Rectal smooth muscle tissue (tissue), 1 donor: ENCODE measurements at regions not wholly inside any gene's neighbourhood (a gene's known extent, or its start where the extent isn't known, plus 50 kb on each side); places are given as distances from the start of the nearest gene placed in this dataset.

Source experiments
- H3K27ac ChIP-seq: one replicate; pipeline ENCODE4 v1.7.0; 2013; ENCODE audit warnings: low read depth, low read length, inconsistent platforms
- H3K27me3 ChIP-seq: one replicate; pipeline ENCODE4 v1.7.0; 2013; ENCODE audit warnings: low read length; ENCODE audit not compliant: control insufficient read depth, insufficient read depth
- H3K36me3 ChIP-seq: one replicate; pipeline ENCODE4 v1.7.0; 2013; ENCODE audit warnings: low read length; ENCODE audit not compliant: control insufficient read depth, insufficient read depth
- H3K4me1 ChIP-seq: one replicate; pipeline ENCODE4 v1.7.0; 2013; ENCODE audit warnings: low read length; ENCODE audit not compliant: control insufficient read depth, insufficient read depth
- H3K4me3 ChIP-seq: one replicate; pipeline ENCODE4 v1.7.0; 2013; ENCODE audit warnings: low read length
- H3K9ac ChIP-seq: one replicate; pipeline ENCODE4 v1.7.0; 2013; ENCODE audit warnings: low read length

DNA sequence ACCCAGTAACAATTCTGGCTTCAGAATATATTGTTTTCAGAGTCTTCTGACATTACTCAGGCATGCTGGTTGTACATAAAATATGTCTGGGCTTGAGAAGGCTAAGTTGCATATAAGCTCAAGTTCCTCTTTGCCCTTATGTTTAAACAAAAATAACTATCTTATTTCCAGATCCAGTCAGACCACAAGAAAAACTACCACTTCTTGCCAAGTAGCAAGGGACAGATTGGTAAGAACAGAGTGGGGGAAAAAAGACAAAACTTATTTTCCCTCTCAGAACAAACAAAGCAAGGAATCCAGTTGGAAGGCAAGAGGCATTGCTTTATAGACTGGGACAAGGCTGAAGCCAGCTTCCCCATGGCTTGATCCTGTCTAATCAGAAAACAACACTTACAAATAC is 1036.7 kb upstream of the CELF4 start:
- Histone ChIP-seq H3K4me1 (no peaks in the 10 kb centered on the region), H3K4me3 (no peak overlapping the region), H3K9ac (no peak overlapping the region), H3K36me3 (no peaks in the 10 kb centered on the region), H3K27ac (no peak overlapping the region), H3K27me3 (no peaks in the 10 kb centered on the region)

DNA sequence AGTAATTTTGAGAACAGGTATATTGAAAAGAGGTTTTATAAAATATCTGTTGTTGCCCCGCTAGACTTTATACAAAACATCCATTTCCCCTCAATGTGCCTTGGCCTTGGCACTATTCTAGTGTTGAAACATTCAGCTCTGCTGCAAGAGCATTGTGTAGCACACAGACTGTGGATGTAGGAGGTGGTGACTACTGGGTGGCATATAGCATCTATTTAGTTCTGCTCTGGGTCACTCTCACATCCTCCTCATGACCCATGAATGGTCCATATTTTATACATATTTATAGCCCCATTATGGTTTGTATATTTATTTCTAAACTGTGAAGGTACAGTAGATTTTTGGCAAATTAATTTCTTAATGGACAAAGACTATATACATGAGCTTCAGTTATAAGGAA is 1022.0 kb upstream of the CELF4 start:
- H3K36me3 ChIP-seq = no peaks in the 10 kb centered on the region
- H3K27me3 ChIP-seq = no peaks in the 10 kb centered on the region
- H3K4me1 ChIP-seq = no peaks in the 10 kb centered on the region
- H3K4me3 ChIP-seq = no peak overlapping the region
- H3K9ac ChIP-seq = no peak overlapping the region
- no peak overlapping the region for H3K27ac ChIP-seq

DNA sequence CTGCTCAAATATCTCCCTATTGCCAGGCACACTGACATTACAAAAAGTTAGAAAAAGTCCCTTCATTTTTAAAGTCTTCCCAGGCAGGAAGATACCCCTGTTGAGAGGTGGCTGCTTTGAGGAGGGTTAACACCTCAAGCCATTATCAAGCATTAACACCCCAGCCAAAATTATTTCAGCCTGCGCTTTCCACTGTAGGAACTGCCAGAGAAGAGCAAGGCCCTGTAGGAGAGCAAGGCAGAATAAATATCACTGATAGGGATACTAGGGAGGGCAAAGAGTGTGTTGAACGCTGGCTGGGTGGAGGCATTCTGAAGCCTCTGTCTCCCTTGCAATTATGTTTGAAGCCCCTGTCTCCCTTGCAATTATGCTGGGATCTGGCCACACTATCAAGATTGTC is 1020.7 kb upstream of the CELF4 start:
- H3K4me3 ChIP-seq = no peak overlapping the region
- H3K4me1 ChIP-seq = no peaks in the 10 kb centered on the region
- H3K9ac ChIP-seq = no peak overlapping the region
- no peak overlapping the region for H3K27ac ChIP-seq
- no peaks in the 10 kb centered on the region for H3K36me3 ChIP-seq
- no peaks in the 10 kb centered on the region for H3K27me3 ChIP-seq

DNA sequence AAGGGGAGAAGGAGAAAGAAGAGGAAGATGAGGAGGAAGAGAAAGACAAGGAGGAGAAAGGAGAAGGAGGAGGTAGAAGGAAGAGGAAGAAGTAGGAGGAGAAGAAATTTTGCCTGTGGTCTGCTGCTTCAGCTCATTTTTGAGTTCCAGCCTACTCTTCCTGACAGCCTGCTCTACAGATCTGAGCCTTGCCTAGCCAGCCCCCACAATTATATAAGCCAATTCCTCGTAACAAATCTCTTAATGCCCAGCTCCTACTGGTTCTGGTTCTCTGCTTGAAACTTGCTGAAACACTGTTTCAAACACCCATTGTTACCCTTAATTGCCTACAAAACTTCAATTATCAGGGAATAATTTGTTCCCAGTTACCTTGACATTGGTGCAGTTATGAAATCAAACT is 1014.2 kb upstream of the CELF4 start:
- Histone ChIP-seq H3K36me3 (no peaks in the 10 kb centered on the region), H3K27ac (no peak overlapping the region), H3K27me3 (no peaks in the 10 kb centered on the region), H3K9ac (no peak overlapping the region), H3K4me3 (no peak overlapping the region), H3K4me1 (no peaks in the 10 kb centered on the region)

DNA sequence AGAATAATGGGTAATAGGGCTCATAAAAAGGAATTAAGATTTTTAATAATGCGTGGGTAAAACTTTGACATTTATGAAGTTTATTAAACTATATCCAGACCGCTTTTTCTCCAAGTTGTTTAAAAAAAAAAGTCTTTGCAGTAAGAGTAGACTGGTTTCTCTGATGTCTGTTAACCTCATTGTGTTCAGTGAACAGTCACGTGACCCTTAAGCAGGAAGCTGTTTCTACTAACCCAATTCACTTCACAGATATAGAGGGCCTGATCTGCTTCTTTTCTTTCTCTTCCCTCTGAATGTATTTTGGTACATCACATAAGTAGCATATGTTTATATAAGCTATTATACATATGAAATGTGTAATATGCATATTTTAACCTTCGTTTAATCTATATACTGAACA is 1011.3 kb upstream of the CELF4 start:
- H3K4me3 ChIP-seq = no peak overlapping the region
- H3K4me1 ChIP-seq = no peaks in the 10 kb centered on the region
- H3K27ac ChIP-seq = no peak overlapping the region
- H3K9ac ChIP-seq = no peak overlapping the region
- H3K27me3 ChIP-seq = no peaks in the 10 kb centered on the region
- no peaks in the 10 kb centered on the region for H3K36me3 ChIP-seq

DNA sequence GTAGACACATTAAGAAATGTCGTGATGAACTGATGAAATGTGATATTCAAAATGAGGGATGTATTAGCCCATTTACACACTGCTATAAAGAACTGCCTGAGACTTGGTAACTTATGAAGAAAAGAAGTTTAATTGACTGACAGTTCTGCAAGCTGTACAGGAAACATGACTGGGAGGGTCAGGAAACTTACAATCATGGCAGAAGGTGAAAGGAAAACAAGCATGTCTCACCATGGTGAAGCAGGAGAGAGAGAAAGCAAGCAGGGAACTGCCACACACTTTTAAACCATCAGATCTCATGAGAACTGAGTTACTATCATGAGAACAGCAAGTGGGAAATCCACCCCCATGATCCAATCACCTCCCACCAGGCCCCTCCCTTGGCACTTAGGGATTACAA is 1010.8 kb upstream of the CELF4 start:
- Histone ChIP-seq H3K36me3 (no peaks in the 10 kb centered on the region), H3K27me3 (no peaks in the 10 kb centered on the region), H3K4me3 (no peak overlapping the region), H3K4me1 (no peaks in the 10 kb centered on the region), H3K27ac (no peak overlapping the region), H3K9ac (no peak overlapping the region)

DNA sequence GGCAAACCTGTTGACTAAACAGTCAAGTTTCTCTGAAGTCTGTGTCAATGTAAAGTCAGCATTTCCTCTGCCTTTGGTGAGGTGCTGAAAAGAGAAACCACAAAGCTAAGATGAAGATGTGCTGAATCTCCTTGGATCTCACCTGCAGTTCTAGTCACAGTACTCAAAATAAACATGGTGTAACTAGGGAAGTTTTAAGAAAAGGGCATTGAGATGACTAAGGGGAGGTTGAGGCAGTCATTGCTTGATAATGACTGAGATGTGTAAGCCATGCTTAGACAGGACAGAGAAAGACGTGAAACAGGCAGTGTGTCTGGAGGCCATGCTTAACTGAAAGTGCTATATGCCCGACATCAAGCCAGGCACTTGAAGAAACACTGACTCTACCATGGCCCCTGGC is 1010.0 kb upstream of the CELF4 start:
- Histone ChIP-seq H3K36me3 (no peaks in the 10 kb centered on the region), H3K27ac (no peak overlapping the region), H3K27me3 (no peaks in the 10 kb centered on the region), H3K4me1 (no peaks in the 10 kb centered on the region), H3K4me3 (no peak overlapping the region), H3K9ac (no peak overlapping the region)

DNA sequence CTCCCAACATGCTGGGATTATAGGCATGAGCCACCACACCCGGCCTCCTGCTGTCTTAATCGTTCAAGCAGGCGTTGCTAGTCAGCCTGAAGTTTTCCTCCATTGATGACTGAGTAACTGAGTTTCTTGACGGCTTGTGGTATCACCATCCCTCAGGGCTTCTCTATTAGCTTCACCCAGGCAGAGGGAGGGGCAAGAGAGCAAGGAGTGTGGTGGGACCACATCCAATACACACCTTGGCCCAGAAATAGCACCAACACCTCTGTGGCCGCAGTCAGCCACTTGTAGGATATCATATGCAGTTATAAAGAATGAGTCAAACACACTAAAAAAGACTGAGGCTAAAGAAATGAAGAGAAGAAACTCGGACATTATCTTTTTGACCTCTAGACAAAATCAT is 1009.4 kb upstream of the CELF4 start:
- H3K27me3 ChIP-seq = no peaks in the 10 kb centered on the region
- no peak overlapping the region for H3K27ac ChIP-seq
- no peak overlapping the region for H3K4me3 ChIP-seq
- no peaks in the 10 kb centered on the region for H3K36me3 ChIP-seq
- no peak overlapping the region for H3K9ac ChIP-seq
- H3K4me1 ChIP-seq = no peaks in the 10 kb centered on the region

DNA sequence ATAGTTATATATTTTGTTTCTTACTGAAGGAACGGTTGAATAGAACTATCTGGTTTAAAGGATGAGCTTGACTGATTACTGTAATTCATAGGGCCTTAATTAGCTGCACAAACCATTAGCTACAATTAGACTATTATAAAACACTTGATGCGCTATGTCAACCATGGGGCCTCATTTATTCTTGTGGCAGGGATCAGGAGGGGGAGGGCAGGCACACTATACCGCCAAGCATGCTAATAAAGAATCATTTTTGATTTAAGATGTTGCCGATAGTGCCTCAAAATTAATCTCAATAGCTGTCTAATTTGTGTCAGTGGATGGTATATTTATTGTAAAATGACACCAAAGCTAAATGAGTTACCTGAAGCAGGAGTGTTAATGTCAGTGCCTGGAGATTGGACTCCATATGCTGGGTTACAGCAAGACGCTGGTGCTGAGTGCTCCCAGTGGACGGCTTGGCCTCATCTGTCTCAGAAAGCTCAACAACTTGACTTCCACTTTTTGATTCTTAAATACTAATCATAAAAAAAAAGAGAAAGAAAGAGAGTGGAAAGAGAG is 1007.0 kb upstream of the CELF4 start:
- Histone ChIP-seq H3K4me1 (no peaks in the 10 kb centered on the region), H3K9ac (no peak overlapping the region), H3K4me3 (no peak overlapping the region), H3K36me3 (no peaks in the 10 kb centered on the region), H3K27me3 (no peaks in the 10 kb centered on the region), H3K27ac (no peak overlapping the region)

DNA sequence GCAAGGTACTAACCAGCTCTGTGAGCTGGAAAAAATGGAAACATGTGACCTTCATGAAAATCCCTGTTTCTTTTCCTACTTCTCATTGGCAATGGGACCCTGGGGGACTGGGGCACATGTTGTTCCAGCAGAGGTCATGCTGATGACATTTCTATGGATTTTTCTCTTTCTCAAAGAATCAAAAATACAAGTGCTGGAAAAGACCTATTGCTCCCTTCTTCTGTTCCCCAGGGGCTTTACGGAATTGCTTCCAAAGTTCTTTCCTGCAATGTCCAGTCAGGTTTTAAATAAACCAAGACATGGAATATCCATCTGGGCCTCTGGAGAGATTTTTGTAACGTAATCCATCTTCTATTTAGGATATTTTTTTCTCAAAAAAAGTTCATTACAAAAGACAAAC is 1006.1 kb upstream of the CELF4 start:
- no peaks in the 10 kb centered on the region for H3K27me3 ChIP-seq
- H3K27ac ChIP-seq = no peak overlapping the region
- H3K36me3 ChIP-seq = no peaks in the 10 kb centered on the region
- H3K9ac ChIP-seq = no peak overlapping the region
- no peak overlapping the region for H3K4me3 ChIP-seq
- H3K4me1 ChIP-seq = no peaks in the 10 kb centered on the region

DNA sequence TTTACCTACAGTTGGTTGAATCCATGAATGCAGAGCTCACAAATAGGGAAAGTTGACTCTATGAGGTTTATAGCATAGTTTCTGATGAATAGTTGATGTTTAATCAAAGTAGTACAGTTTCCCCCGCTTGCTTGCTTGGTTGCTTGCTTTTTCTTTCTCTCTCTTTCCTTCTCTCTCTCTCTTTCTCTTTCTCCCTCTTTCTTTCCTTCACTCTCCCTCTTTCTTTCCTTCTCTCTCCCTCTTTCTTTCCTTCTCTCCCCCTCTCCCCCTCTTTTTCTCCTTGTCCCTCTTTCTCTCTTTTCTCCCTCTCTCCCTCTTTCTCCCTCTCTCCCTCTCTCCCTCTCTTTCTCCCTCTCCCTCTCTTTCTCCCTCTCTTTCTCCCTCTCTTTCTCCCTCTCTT is 999.9 kb upstream of the CELF4 start:
- H3K4me1 ChIP-seq = no peaks in the 10 kb centered on the region
- no peak overlapping the region for H3K27ac ChIP-seq
- H3K36me3 ChIP-seq = no peaks in the 10 kb centered on the region
- H3K9ac ChIP-seq = no peak overlapping the region
- H3K4me3 ChIP-seq = no peak overlapping the region
- H3K27me3 ChIP-seq = no peaks in the 10 kb centered on the region

DNA sequence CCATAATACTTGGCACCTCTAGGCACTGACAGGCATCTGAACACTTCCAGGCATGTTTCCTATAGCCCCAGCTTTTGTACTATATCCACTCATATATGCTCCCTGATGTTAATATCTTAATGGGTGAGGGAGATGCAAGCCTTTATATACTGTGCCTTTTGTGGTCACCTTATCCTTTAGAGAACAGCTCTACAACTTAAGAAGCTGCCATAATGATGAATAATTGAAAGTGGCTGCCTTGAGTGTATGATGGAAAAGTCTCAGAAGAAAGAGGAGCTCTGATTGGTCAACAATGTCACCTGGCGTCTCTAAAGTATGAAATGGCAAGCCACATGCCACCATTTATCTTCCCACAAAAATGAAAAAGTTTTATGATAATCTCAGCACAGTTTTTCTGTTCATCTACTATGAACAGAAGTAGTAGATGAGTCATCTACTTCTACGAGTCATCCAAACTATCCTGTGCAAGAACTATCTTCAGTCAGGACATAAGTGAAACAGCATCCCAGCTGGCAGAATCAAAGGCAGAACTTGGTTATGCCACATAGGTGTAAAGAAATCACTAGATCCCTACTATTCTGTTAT is 997.9 kb upstream of the CELF4 start:
- no peak overlapping the region for H3K27ac ChIP-seq
- H3K27me3 ChIP-seq = no peaks in the 10 kb centered on the region
- no peak overlapping the region for H3K9ac ChIP-seq
- H3K4me3 ChIP-seq = no peak overlapping the region
- no peaks in the 10 kb centered on the region for H3K36me3 ChIP-seq
- H3K4me1 ChIP-seq = no peaks in the 10 kb centered on the region

DNA sequence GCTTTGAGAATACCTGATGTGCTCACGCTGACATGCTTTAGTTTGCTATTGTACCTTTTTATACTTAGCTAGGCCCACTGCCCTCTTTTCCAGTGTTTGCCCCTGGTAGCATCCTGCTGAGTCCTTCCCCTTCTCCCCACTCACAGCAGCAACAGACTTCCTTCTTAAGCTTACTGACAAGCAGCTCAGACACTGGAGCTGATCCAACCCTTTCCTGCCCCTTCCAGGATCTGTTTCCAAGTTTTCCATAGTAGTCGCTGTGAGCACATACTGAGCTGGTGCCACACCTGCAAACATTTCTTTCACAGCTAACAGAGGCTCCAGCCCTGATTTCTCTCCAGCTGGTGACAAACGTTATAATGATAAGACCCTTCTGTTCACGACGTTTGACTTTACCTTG is 991.4 kb upstream of the CELF4 start:
- no peak overlapping the region for H3K4me3 ChIP-seq
- H3K27me3 ChIP-seq = no peaks in the 10 kb centered on the region
- no peaks in the 10 kb centered on the region for H3K36me3 ChIP-seq
- H3K9ac ChIP-seq = no peak overlapping the region
- no peak overlapping the region for H3K27ac ChIP-seq
- H3K4me1 ChIP-seq = no peaks in the 10 kb centered on the region
